C4-2B (cell line): ENCODE measurements at regions not wholly inside any gene's neighbourhood (a gene's known extent, or its start where the extent isn't known, plus 50 kb on each side); places are given as distances from the start of the nearest gene placed in this dataset.

Experiments used
- CTCF ChIP-seq: fragments of 450-650 bp; conservative IDR thresholded peaks from 2 replicates; pipeline ENCODE4 v1.5.1; 2017; ENCODE audit warnings: mild to moderate bottlenecking
- ZFX ChIP-seq: fragments of 450-650 bp; IDR thresholded peaks from 2 replicates; pipeline ENCODE4 v1.6.1; 2017

- TF ChIP-seq ZFX, result no peak
- TF ChIP-seq CTCF, result no peak
These were observed 736.6 kb upstream of the ZEB2 start for GRCh38 chr2:145256551-145256950.
